SKM-1 (cell line): ENCODE measurements at regions not wholly inside any gene's neighbourhood (a gene's known extent, or its start where the extent isn't known, plus 50 kb on each side); places are given as distances from the start of the nearest gene placed in this dataset.
"Not testable (repeated sequence)": the region's sequence is repeated elsewhere in the genome, so short reads cannot be mapped to it uniquely, and the experiment has no call there.

ENCODE experiments used
- DNase-seq: peaks from one replicate; lab custom pipeline; 2025; ENCODE audit not compliant: unreplicated experiment; lab: John Stamatoyannopoulos, UW

GRCh38 chr4:178015046-178015445, 572.8 kb upstream of the AGA start:
- not testable (repeated sequence) for DNase-seq

- DNase-seq: no peak
Observed at GRCh38 chr4:178026999-178027398, 584.8 kb upstream of the AGA start.

- no peak for DNase-seq
Observed at GRCh38 chr4:178027796-178028195, 585.6 kb upstream of the AGA start.

- DNase-seq: no peak
Observed at GRCh38 chr4:178028481-178028880, 586.2 kb upstream of the AGA start.

- no peak for DNase-seq
Observed at GRCh38 chr4:178037459-178038214, 595.4 kb upstream of the AGA start.

- DNase-seq: no peak
Observed at GRCh38 chr4:178056996-178057395, 614.8 kb upstream of the AGA start.

- DNase-seq: no peak
Observed at GRCh38 chr4:178063568-178063967, 621.3 kb upstream of the AGA start.

- no peak for DNase-seq
Observed at GRCh38 chr4:178066338-178066941, 624.2 kb upstream of the AGA start.

GRCh38 chr4:178068136-178068535, 625.9 kb upstream of the AGA start:
- DNase-seq: no peak

- no peak for DNase-seq
Observed at GRCh38 chr4:178070163-178070562, 627.9 kb upstream of the AGA start.

- no peak for DNase-seq
Observed at GRCh38 chr4:178080312-178080711, 638.1 kb upstream of the AGA start.

- no peak for DNase-seq
Observed at GRCh38 chr4:178081176-178081575, 638.9 kb upstream of the AGA start.

GRCh38 chr4:178081896-178082295, 639.7 kb upstream of the AGA start:
- no peak for DNase-seq

GRCh38 chr4:178082906-178083305, 640.7 kb upstream of the AGA start:
- no peak for DNase-seq

GRCh38 chr4:178083968-178084367, 641.7 kb upstream of the AGA start:
- no peak for DNase-seq

- DNase-seq: no peak
Observed at GRCh38 chr4:178086320-178086719, 644.1 kb upstream of the AGA start.

GRCh38 chr4:178090640-178091411, 648.6 kb upstream of the AGA start:
- DNase-seq: no peak

- DNase-seq: no peak
Observed at GRCh38 chr4:178102139-178102538, 659.9 kb upstream of the AGA start.

GRCh38 chr4:178105242-178105641, 663.0 kb upstream of the AGA start:
- DNase-seq: no peak

GRCh38 chr4:178136736-178137345, 694.6 kb upstream of the AGA start:
- DNase-seq: no peak

- no peak for DNase-seq
Observed at GRCh38 chr4:178137732-178138471, 695.7 kb upstream of the AGA start.
